ENCODE measurements at regions not wholly inside any gene's neighbourhood (a gene's known extent, or its start where the extent isn't known, plus 50 kb on each side); places are given as distances from the start of the nearest gene placed in this dataset.

GRCh38 chr2:847669-848068, 103.0 kb upstream of the SNTG2 start:
- no peak for DNase-seq
- TF ChIP-seq GATA1 (IDR thresholded peaks at IDR 0.05; ENCODE audit: low read depth, low read length) (no peak), POLR2A (IDR thresholded peaks at IDR 0.05; ENCODE audit: low read length) (no peak)

- no peak for DNase-seq
- TF ChIP-seq GATA1 (IDR thresholded peaks at IDR 0.05; ENCODE audit: low read depth, low read length), result no peak
- TF ChIP-seq POLR2A (IDR thresholded peaks at IDR 0.05; ENCODE audit: low read length), result no peak
Measured at GRCh38 chr2:844715-845114, 105.9 kb upstream of the SNTG2 start.

- DNase-seq, result no peak
- TF ChIP-seq POLR2A (IDR thresholded peaks at IDR 0.05; ENCODE audit: low read length), result no peak
- TF ChIP-seq GATA1 (IDR thresholded peaks at IDR 0.05; ENCODE audit: low read depth, low read length), result no peak
Measured at GRCh38 chr2:842151-842803, 108.4 kb upstream of the SNTG2 start.

- TF ChIP-seq GATA1 (IDR thresholded peaks at IDR 0.05; ENCODE audit: low read depth, low read length) (no peak), POLR2A (IDR thresholded peaks at IDR 0.05; ENCODE audit: low read length) (no peak)
- no peak for DNase-seq
Measured at GRCh38 chr2:841036-841435, 109.6 kb upstream of the SNTG2 start.

- TF ChIP-seq POLR2A (IDR thresholded peaks at IDR 0.05; ENCODE audit: low read length) (no peak), GATA1 (IDR thresholded peaks at IDR 0.05; ENCODE audit: low read depth, low read length) (no peak)
- DNase-seq, result no peak
Measured at GRCh38 chr2:834233-834632, 116.4 kb upstream of the SNTG2 start.

- no peak for DNase-seq
- TF ChIP-seq GATA1 (IDR thresholded peaks at IDR 0.05; ENCODE audit: low read depth, low read length), result no peak
- TF ChIP-seq POLR2A (IDR thresholded peaks at IDR 0.05; ENCODE audit: low read length), result no peak
Measured at GRCh38 chr2:833180-833579, 117.5 kb upstream of the SNTG2 start.

- no peak for TF ChIP-seq POLR2A (IDR thresholded peaks at IDR 0.05; ENCODE audit: low read length)
- no peak for TF ChIP-seq GATA1 (IDR thresholded peaks at IDR 0.05; ENCODE audit: low read depth, low read length)
Measured at GRCh38 chr2:832635-833034, 118.0 kb upstream of the SNTG2 start.

GRCh38 chr2:831622-832021, 119.0 kb upstream of the SNTG2 start:
- DNase-seq, result no peak
- no peak for TF ChIP-seq GATA1 (IDR thresholded peaks at IDR 0.05; ENCODE audit: low read depth, low read length)
- TF ChIP-seq POLR2A (IDR thresholded peaks at IDR 0.05; ENCODE audit: low read length), result no peak

More at GRCh38 chr2:832635-833034, 118.0 kb upstream of the SNTG2 start:
- DNase-seq, result no peak

- TF ChIP-seq GATA1 (IDR thresholded peaks at IDR 0.05; ENCODE audit: low read depth, low read length) (no peak), POLR2A (IDR thresholded peaks at IDR 0.05; ENCODE audit: low read length) (no peak)
- no peak for DNase-seq
Measured at GRCh38 chr2:831225-831536, 119.5 kb upstream of the SNTG2 start.

GRCh38 chr2:830419-831224, 120.0 kb upstream of the SNTG2 start:
- DNase-seq, result no peak
- TF ChIP-seq GATA1 (IDR thresholded peaks at IDR 0.05; ENCODE audit: low read depth, low read length) (no peak), POLR2A (IDR thresholded peaks at IDR 0.05; ENCODE audit: low read length) (no peak)

GRCh38 chr2:829047-829446, 121.6 kb upstream of the SNTG2 start:
- TF ChIP-seq POLR2A (IDR thresholded peaks at IDR 0.05; ENCODE audit: low read length) (no peak), GATA1 (IDR thresholded peaks at IDR 0.05; ENCODE audit: low read depth, low read length) (no peak)
- DNase-seq, result no peak

- TF ChIP-seq GATA1 (IDR thresholded peaks at IDR 0.05; ENCODE audit: low read depth, low read length), result no peak
- no peak for DNase-seq
Measured at GRCh38 chr2:824954-825353, 125.7 kb upstream of the SNTG2 start.

GRCh38 chr2:824524-824923, 126.1 kb upstream of the SNTG2 start:
- DNase-seq, result no peak
- TF ChIP-seq POLR2A (IDR thresholded peaks at IDR 0.05; ENCODE audit: low read length), result no peak
- TF ChIP-seq GATA1 (IDR thresholded peaks at IDR 0.05; ENCODE audit: low read depth, low read length), result no peak

- no peak for TF ChIP-seq POLR2A (IDR thresholded peaks at IDR 0.05; ENCODE audit: low read length)
- TF ChIP-seq GATA1 (IDR thresholded peaks at IDR 0.05; ENCODE audit: low read depth, low read length), result no peak
- DNase-seq, result no peak
Measured at GRCh38 chr2:821546-821945, 129.1 kb upstream of the SNTG2 start.

- TF ChIP-seq POLR2A (IDR thresholded peaks at IDR 0.05; ENCODE audit: low read length), result no peak
- no peak for TF ChIP-seq GATA1 (IDR thresholded peaks at IDR 0.05; ENCODE audit: low read depth, low read length)
- no peak for DNase-seq
Measured at GRCh38 chr2:819601-820000, 131.0 kb upstream of the SNTG2 start.

All from erythroblast (primary cell).